OCI-LY1 (cell line): ENCODE measurements at regions not wholly inside any gene's neighbourhood (a gene's known extent, or its start where the extent isn't known, plus 50 kb on each side); places are given as distances from the start of the nearest gene placed in this dataset.
A peak's percentile ranks its signal among the peaks of the same experiment; 100 is the strongest.

Experiments used
- H2AFZ ChIP-seq: fragments of 200-600 bp; sonication (generic), shearing (Covaris generic); 2 replicates; pipeline ENCODE4 v1.6.0; 2014; ENCODE audit warnings: antibody characterized with exemption, mild to moderate bottlenecking, low read length
- H3F3A ChIP-seq: fragments of 200-600 bp; sonication (generic), shearing (Covaris generic); 2 replicates; pipeline ENCODE4 v1.6.0; 2014; ENCODE audit warnings: mild to moderate bottlenecking, antibody characterized with exemption, low read length, moderate library complexity; ENCODE audit not compliant: insufficient read depth
- H3K27ac ChIP-seq: fragments of 200-600 bp; sonication (generic); 2 replicates; pipeline ENCODE4 v1.5.1; 2014; ENCODE audit warnings: low read length, mixed run types, mild to moderate bottlenecking, low read depth; ENCODE audit not compliant: poor library complexity, severe bottlenecking
- H3K27me3 ChIP-seq: fragments of 200-600 bp; sonication (generic); 2 replicates; pipeline ENCODE4 v1.6.0; 2014; ENCODE audit warnings: antibody characterized with exemption, mild to moderate bottlenecking, low read length, moderate library complexity; ENCODE audit not compliant: insufficient read depth
- H3K36me3 ChIP-seq: fragments of 200-600 bp; sonication (generic); 2 replicates; pipeline ENCODE4 v1.6.1; 2014; ENCODE audit warnings: mild to moderate bottlenecking, antibody characterized with exemption, low read length, moderate library complexity, mixed read lengths; ENCODE audit not compliant: insufficient read depth
- H3K4me1 ChIP-seq: fragments of 200-600 bp; sonication (generic); 2 replicates; pipeline ENCODE4 v1.5.1; 2014; ENCODE audit warnings: mild to moderate bottlenecking, low read length, moderate library complexity; ENCODE audit not compliant: insufficient read depth, severe bottlenecking
- H3K4me2 ChIP-seq: fragments of 200-600 bp; sonication (generic), shearing (Covaris generic); 2 replicates; pipeline ENCODE4 v1.6.1; 2014; ENCODE audit warnings: low read length
- H3K4me3 ChIP-seq: fragments of 200-600 bp; sonication (generic); 2 replicates; pipeline ENCODE4 v1.5.1; 2014; ENCODE audit warnings: low read length, low read depth, mild to moderate bottlenecking, mixed read lengths; ENCODE audit not compliant: poor library complexity, severe bottlenecking
- H3K79me2 ChIP-seq: fragments of 200-600 bp; shearing (Covaris generic); 2 replicates; pipeline ENCODE4 v1.6.1; 2016; ENCODE audit warnings: mixed run types, low read length, mixed read lengths; ENCODE audit not compliant: insufficient read depth
- H3K9ac ChIP-seq: fragments of 200-600 bp; sonication (generic), shearing (Covaris generic); 2 replicates; pipeline ENCODE4 v1.6.1; 2014; ENCODE audit warnings: mild to moderate bottlenecking, low read length, mixed read lengths
- H3K9me2 ChIP-seq: fragments of 200-600 bp; sonication (generic), shearing (Covaris generic); 2 replicates; pipeline ENCODE4 v1.6.1; 2014; ENCODE audit warnings: low read depth, mild to moderate bottlenecking, low read length, mixed read lengths
- H3K9me3 ChIP-seq: fragments of 200-600 bp; shearing (Covaris generic); 2 replicates; pipeline ENCODE4 v1.6.1; 2014; ENCODE audit warnings: low read length, mixed read lengths
- H4K20me1 ChIP-seq: fragments of 200-600 bp; sonication (generic), shearing (Covaris generic); 2 replicates; pipeline ENCODE4 v1.6.0; 2016; ENCODE audit warnings: mild to moderate bottlenecking, low read length; ENCODE audit not compliant: insufficient read depth
- CTCF ChIP-seq: fragments of 200-600 bp; sonication (generic), shearing (Covaris generic); IDR thresholded peaks from 2 replicates; pipeline ENCODE4 v1.5.1; 2017; ENCODE audit warnings: mild to moderate bottlenecking, antibody characterized with exemption, low read length, moderate library complexity, mixed read lengths
- EZH2 ChIP-seq: fragments of 200-600 bp; sonication (generic), shearing (Covaris generic); IDR thresholded peaks from 2 replicates; pipeline ENCODE4 v1.8.0; 2017; ENCODE audit warnings: borderline replicate concordance, mixed run types, mild to moderate bottlenecking, antibody characterized with exemption, low read length, moderate library complexity, mixed read lengths

GRCh38 chr17:72538443-72538842 is 417.6 kb downstream of the SOX9 start:
- no peaks in the 10 kb centered on the region for H3F3A ChIP-seq
- no peaks in the 10 kb centered on the region for H3K9me2 ChIP-seq
- no peak overlapping the region for H2AFZ ChIP-seq
- H3K27ac ChIP-seq: no peak overlapping the region
- H3K27me3 ChIP-seq: no peaks in the 10 kb centered on the region
- no peak overlapping the region for H3K4me2 ChIP-seq
- no peaks in the 10 kb centered on the region for H4K20me1 ChIP-seq
- no peaks in the 10 kb centered on the region for H3K36me3 ChIP-seq
- no peaks in the 10 kb centered on the region for H3K9me3 ChIP-seq
- no peak overlapping the region for H3K4me3 ChIP-seq
- H3K9ac ChIP-seq: no peak overlapping the region
- H3K4me1 ChIP-seq: no peaks in the 10 kb centered on the region
- H3K79me2 ChIP-seq: no peaks in the 10 kb centered on the region
- TF ChIP-seq CTCF: no peak
- no peak for TF ChIP-seq EZH2

GRCh38 chr17:72538901-72539352 is 418.1 kb downstream of the SOX9 start:
- Histone ChIP-seq H3K9me3 (no peaks in the 10 kb centered on the region), H3K79me2 (no peaks in the 10 kb centered on the region), H3K9me2 (no peaks in the 10 kb centered on the region), H3K4me3 (no peak overlapping the region), H3K4me2 (no peak overlapping the region), H2AFZ (no peak overlapping the region), H4K20me1 (no peaks in the 10 kb centered on the region), H3F3A (no peaks in the 10 kb centered on the region), H3K27ac (no peak overlapping the region), H3K27me3 (no peaks in the 10 kb centered on the region), H3K4me1 (no peaks in the 10 kb centered on the region), H3K36me3 (no peaks in the 10 kb centered on the region), H3K9ac (no peak overlapping the region)
- TF ChIP-seq EZH2 (no peak), CTCF (no peak)

- no peak overlapping the region for H3K9ac ChIP-seq
- no peaks in the 10 kb centered on the region for H3K27me3 ChIP-seq
- H3K27ac ChIP-seq: no peak overlapping the region
- H3F3A ChIP-seq: no peaks in the 10 kb centered on the region
- H3K9me2 ChIP-seq: no peaks in the 10 kb centered on the region
- no peaks in the 10 kb centered on the region for H3K4me1 ChIP-seq
- no peaks in the 10 kb centered on the region for H3K79me2 ChIP-seq
- H2AFZ ChIP-seq: no peak overlapping the region
- H3K9me3 ChIP-seq: no peaks in the 10 kb centered on the region
- no peaks in the 10 kb centered on the region for H4K20me1 ChIP-seq
- peak; percentile 62 for TF ChIP-seq CTCF
- no peak for TF ChIP-seq EZH2
- no peaks in the 10 kb centered on the region for H3K36me3 ChIP-seq
- H3K4me3 ChIP-seq: no peak overlapping the region
- no peak overlapping the region for H3K4me2 ChIP-seq
Observed at GRCh38 chr17:72539981-72540897, 419.4 kb downstream of the SOX9 start.
